ENCODE measurements at regions not wholly inside any gene's neighbourhood (a gene's known extent, or its start where the extent isn't known, plus 50 kb on each side); places are given as distances from the start of the nearest gene placed in this dataset.

- TF ChIP-seq CTCF (IDR thresholded peaks at IDR 0.05; ENCODE audit: control insufficient read depth, extremely low read depth, insufficient read depth): no peak
- H3K4me3 ChIP-seq (ENCODE audit: low read depth, low read length): no peak overlapping the region
- DNase-seq (ENCODE audit: low read depth): no peak
These were observed 123.1 kb upstream of the ZNF608 start for GRCh38 chr5:124869426-124870033.

DNA sequence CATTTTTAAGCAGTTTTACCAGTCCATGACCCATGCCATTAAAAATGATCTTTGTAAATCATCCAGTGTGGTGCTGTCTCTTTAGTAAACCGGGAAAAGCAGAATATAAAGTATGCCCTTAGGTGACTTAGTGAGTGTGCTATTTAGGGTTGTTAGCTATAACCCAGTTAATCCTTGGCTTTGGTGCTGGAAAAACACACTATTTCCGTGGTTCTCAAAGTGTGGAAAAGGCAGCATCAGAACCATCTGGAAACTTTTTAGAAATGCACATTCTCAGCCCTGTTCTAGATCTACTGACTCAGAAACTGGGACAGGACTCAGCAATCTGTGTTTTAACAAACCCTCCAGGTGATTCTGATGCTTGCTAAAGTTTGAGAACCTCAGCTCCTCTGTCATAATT, 123.6 kb upstream of the ZNF608 start:
- no peak for TF ChIP-seq CTCF (IDR thresholded peaks at IDR 0.05; ENCODE audit: control insufficient read depth, extremely low read depth, insufficient read depth)
- no peak for DNase-seq (ENCODE audit: low read depth)
- H3K4me3 ChIP-seq (ENCODE audit: low read depth, low read length): no peak overlapping the region

DNA sequence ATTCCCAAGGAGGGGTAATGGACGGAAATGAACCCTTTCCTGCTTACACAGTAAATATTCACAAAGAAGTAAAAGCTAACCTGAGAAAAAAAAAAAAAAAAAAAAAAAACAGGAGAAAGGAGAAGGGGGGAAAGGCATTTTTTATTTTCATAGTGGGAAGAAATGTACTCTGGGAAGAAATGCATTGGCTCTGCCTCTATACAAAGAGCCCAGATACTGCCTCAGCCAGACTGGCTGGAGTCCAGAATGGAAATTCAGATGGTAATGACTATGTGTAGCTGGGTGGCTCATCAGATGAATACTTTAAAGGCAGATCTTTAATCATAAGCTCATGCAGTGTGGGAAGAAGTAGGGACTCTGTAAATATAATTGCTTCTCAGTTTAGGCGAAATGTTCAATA, 124.9 kb upstream of the ZNF608 start:
- DNase-seq (ENCODE audit: low read depth): no peak
- TF ChIP-seq CTCF (IDR thresholded peaks at IDR 0.05; ENCODE audit: control insufficient read depth, extremely low read depth, insufficient read depth): no peak
- no peak overlapping the region for H3K4me3 ChIP-seq (ENCODE audit: low read depth, low read length)

- no peak overlapping the region for H3K4me3 ChIP-seq (ENCODE audit: low read depth, low read length)
- no peak for TF ChIP-seq CTCF (IDR thresholded peaks at IDR 0.05; ENCODE audit: control insufficient read depth, extremely low read depth, insufficient read depth)
- no peak for DNase-seq (ENCODE audit: low read depth)
These were observed 125.6 kb upstream of the ZNF608 start for GRCh38 chr5:124872086-124872485.

- TF ChIP-seq CTCF (IDR thresholded peaks at IDR 0.05; ENCODE audit: control insufficient read depth, extremely low read depth, insufficient read depth): no peak
- no peak overlapping the region for H3K4me3 ChIP-seq (ENCODE audit: low read depth, low read length)
- no peak for DNase-seq (ENCODE audit: low read depth)
These were observed 126.2 kb upstream of the ZNF608 start for GRCh38 chr5:124872615-124873014.

DNA sequence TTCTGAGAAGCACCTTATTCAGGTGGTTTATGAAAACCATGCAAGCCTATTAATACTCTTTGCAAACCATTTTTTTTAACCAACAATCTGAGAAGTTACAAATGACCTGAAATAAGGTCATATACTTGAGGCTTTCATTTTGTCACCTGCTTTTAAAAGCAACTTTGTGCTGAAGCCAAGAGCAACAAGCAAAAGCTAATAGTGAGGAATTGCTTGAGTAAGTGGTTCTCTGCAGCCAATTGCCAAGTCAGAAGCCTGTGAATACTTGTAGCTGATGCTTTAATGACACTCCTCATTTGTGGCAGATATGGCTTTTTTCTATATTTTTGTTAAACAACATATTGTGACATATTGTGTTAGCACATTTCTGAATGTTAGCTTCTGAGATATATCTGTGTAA, 126.7 kb upstream of the ZNF608 start:
- DNase-seq (ENCODE audit: low read depth): no peak
- TF ChIP-seq CTCF (IDR thresholded peaks at IDR 0.05; ENCODE audit: control insufficient read depth, extremely low read depth, insufficient read depth): no peak
- H3K4me3 ChIP-seq (ENCODE audit: low read depth, low read length): no peak overlapping the region

DNA sequence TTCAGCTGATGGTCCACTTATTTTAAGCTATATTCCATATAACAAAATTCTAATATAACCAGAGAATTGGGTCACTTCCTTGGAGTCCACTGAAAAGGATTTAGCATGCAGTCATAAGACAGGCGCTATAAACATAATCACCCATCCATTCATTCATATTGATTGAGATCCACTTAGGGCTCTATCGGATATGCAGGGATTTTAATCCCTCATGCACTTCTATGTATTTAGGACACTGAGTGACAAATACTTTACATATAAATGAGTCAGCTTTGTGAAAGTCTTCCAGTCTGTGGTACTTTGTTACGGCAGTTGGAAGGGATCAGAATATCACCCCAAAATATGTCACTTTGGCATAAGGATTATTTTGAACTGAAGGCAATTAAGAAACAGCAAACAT, 127.3 kb upstream of the ZNF608 start:
- no peak for TF ChIP-seq CTCF (IDR thresholded peaks at IDR 0.05; ENCODE audit: control insufficient read depth, extremely low read depth, insufficient read depth)
- no peak for DNase-seq (ENCODE audit: low read depth)
- no peak overlapping the region for H3K4me3 ChIP-seq (ENCODE audit: low read depth, low read length)

All from LNCaP clone FGC (cell line).